Common myeloid progenitor, CD34-positive (primary cell): ENCODE measurements at regions not wholly inside any gene's neighbourhood (a gene's known extent, or its start where the extent isn't known, plus 50 kb on each side); places are given as distances from the start of the nearest gene placed in this dataset.
A peak's percentile ranks its signal among the peaks of the same experiment; 100 is the strongest.
"Not testable (repeated sequence)": the region's sequence is repeated elsewhere in the genome, so short reads cannot be mapped to it uniquely, and the experiment has no call there.

Source experiments
- CTCF ChIA-PET: fragments of 350-600 bp; sonication (Branson Sonifier 250); formaldehyde crosslinking; loops from one replicate; lab custom pipeline; 2021; ENCODE audit warnings: antibody characterized with exemption; lab: Charles Lee
- POLR2A ChIA-PET: fragments of 350-600 bp; sonication (Branson Sonifier 250); formaldehyde crosslinking; loops from one replicate; lab custom pipeline; 2021; ENCODE audit warnings: antibody characterized with exemption; lab: Charles Lee
- DNase-seq, 3 donors: peaks; one replicate each; pipeline versions ENCODE4 v3.0.0 to v3.0.0-alpha.2; 2013
- H3K27ac ChIP-seq, 2 experiments: 1 replicate in 1 of 2; 2 replicates in 1 of 2; pipeline ENCODE4 v1.7.0; 2013; ENCODE audit warnings: inconsistent platforms in 2 of 2, low read length in 2 of 2, mild to moderate bottlenecking in 2 of 2, low read depth in 1 of 2, moderate library complexity in 1 of 2; ENCODE audit not compliant: severe bottlenecking in 2 of 2, insufficient read depth in 1 of 2, poor library complexity in 1 of 2
- H3K27me3 ChIP-seq, 5 experiments: replicated peaks in 2 of 5; 1 replicate in 3 of 5; 2 replicates in 2 of 5; pipeline versions ENCODE4 v1.6.1 to v1.7.0; 2013; ENCODE audit warnings: low read length in 4 of 5, mild to moderate bottlenecking in 2 of 5, moderate library complexity in 2 of 5, inconsistent platforms in 1 of 5; ENCODE audit not compliant: insufficient read depth in 5 of 5, control insufficient read depth in 4 of 5
- H3K36me3 ChIP-seq, 4 experiments: 1 replicate in 2 of 4; 2 replicates in 2 of 4; pipeline versions ENCODE4 v1.6.1 to v1.7.0; 2013; ENCODE audit warnings: low read length in 3 of 4, control low read depth in 1 of 4, mild to moderate bottlenecking in 1 of 4; ENCODE audit not compliant: control insufficient read depth in 4 of 4, insufficient read depth in 4 of 4
- H3K4me1 ChIP-seq, 4 experiments: 1 replicate in 3 of 4; 2 replicates in 1 of 4; pipeline versions ENCODE4 v1.6.1 to v1.7.1; 2013; ENCODE audit warnings: low read length in 3 of 4, mild to moderate bottlenecking in 3 of 4, control low read depth in 1 of 4, inconsistent platforms in 1 of 4, moderate library complexity in 1 of 4; ENCODE audit not compliant: control insufficient read depth in 4 of 4, insufficient read depth in 4 of 4; ENCODE audit errors: control extremely low read depth in 1 of 4
- H3K4me3 ChIP-seq, 7 experiments: 1 replicate in 4 of 7; 2 replicates in 3 of 7; pipeline versions ENCODE4 v1.5.1 to v1.7.0; 2013; ENCODE audit warnings: mild to moderate bottlenecking in 7 of 7, low read length in 6 of 7, moderate library complexity in 6 of 7, inconsistent platforms in 2 of 7, low read depth in 2 of 7, control low read depth in 1 of 7; ENCODE audit not compliant: insufficient read depth in 4 of 7, control insufficient read depth in 1 of 7; ENCODE audit errors: extremely low read depth in 1 of 7
- H3K9me3 ChIP-seq, 5 experiments: 1 replicate in 4 of 5; 2 replicates in 1 of 5; pipeline versions ENCODE4 v1.6.1 to v1.7.1; 2013; ENCODE audit warnings: low read length in 4 of 5, mild to moderate bottlenecking in 2 of 5, inconsistent platforms in 1 of 5, low read depth in 1 of 5, moderate library complexity in 1 of 5; ENCODE audit not compliant: control insufficient read depth in 4 of 5, insufficient read depth in 2 of 5; ENCODE audit errors: control extremely low read depth in 1 of 5
- WGBS: methylation state at CpG from one replicate; pipeline ENCODE4 v1.1.5; 2013; ENCODE audit not compliant: insufficient coverage; 5-methylcytosine and 5-hydroxymethylcytosine counted together

GRCh38 chr6:81098109-81098814 lies 654.2 kb downstream of the TENT5A start:
- Histone ChIP-seq H3K4me3 (no peak overlapping the region), H3K36me3 (no peaks in the 10 kb centered on the region), H3K4me1 (no peaks in the 10 kb centered on the region), H3K27me3 (no peaks in the 10 kb centered on the region), H3K9me3 (peaks cover 0 to 10% (median 0%) of the 10 kb centered on the region in 5 experiments), H3K27ac (no peak overlapping the region)
- ChIA-PET CTCF (no interaction called here), POLR2A (no interaction called here)
- WGBS, result 97% methylated on average over 13 of the region's 20 CpGs
- no peak for DNase-seq

GRCh38 chr6:81096464-81096863 lies 656.0 kb downstream of the TENT5A start:
- WGBS, result 73% methylated on average over 5 of the region's 6 CpGs
- H3K27ac ChIP-seq, H3K4me1 ChIP-seq, CTCF ChIA-PET, DNase-seq, H3K36me3 ChIP-seq, H3K4me3 ChIP-seq, H3K9me3 ChIP-seq, POLR2A ChIA-PET, H3K27me3 ChIP-seq: not testable (repeated sequence)

- ChIA-PET CTCF (interaction anchor here (2.0 kb wide), 1 partner anchor 17 kb away, joined by 4 read pairs; no protein-coding TSS in a partner anchor), POLR2A (no interaction called here)
- WGBS, result 50% methylated on average over 2 of the region's 5 CpGs
- H3K4me1 ChIP-seq, result no peaks in the 10 kb centered on the region
- H3K27me3 ChIP-seq, result no peaks in the 10 kb centered on the region
- peaks cover 0 to 4% (median 0%) of the 10 kb centered on the region in 5 experiments for H3K9me3 ChIP-seq
- no peaks in the 10 kb centered on the region for H3K36me3 ChIP-seq
- peak; percentile 51 to 84 (median 64) for DNase-seq
- H3K4me3 ChIP-seq, result no peak overlapping the region
- H3K27ac ChIP-seq, result no peak overlapping the region
These were observed 659.4 kb downstream of the TENT5A start for GRCh38 chr6:81093051-81093450.

- H3K4me3 ChIP-seq, result no peak overlapping the region
- H3K27ac ChIP-seq, result no peak overlapping the region
- no peaks in the 10 kb centered on the region for H3K27me3 ChIP-seq
- H3K9me3 ChIP-seq, result no peaks in the 10 kb centered on the region
- POLR2A ChIA-PET, result no interaction called here
- 100% methylated on average over 1 of the region's 1 CpG for WGBS
- H3K36me3 ChIP-seq, result no peaks in the 10 kb centered on the region
- DNase-seq, result no peak
- H3K4me1 ChIP-seq, result no peaks in the 10 kb centered on the region
- CTCF ChIA-PET, result no interaction called here
These were observed 664.3 kb downstream of the TENT5A start for GRCh38 chr6:81088145-81088544.

- 83% methylated on average over 3 of the region's 3 CpGs for WGBS
- DNase-seq, result no peak
- H3K9me3 ChIP-seq, result no peaks in the 10 kb centered on the region
- ChIA-PET POLR2A (interaction anchor here (0.6 kb wide), 1 partner anchor 141 kb away, joined by 3 read pairs; no protein-coding TSS in a partner anchor), CTCF (no interaction called here)
- no peak overlapping the region for H3K4me3 ChIP-seq
- H3K4me1 ChIP-seq, result no peaks in the 10 kb centered on the region
- no peak overlapping the region for H3K27ac ChIP-seq
- no peaks in the 10 kb centered on the region for H3K27me3 ChIP-seq
- H3K36me3 ChIP-seq, result no peaks in the 10 kb centered on the region
These were observed 665.5 kb downstream of the TENT5A start for GRCh38 chr6:81086991-81087390.

GRCh38 chr6:81085431-81085790 lies 667.1 kb downstream of the TENT5A start:
- H3K36me3 ChIP-seq, result no peaks in the 10 kb centered on the region
- no peak overlapping the region for H3K27ac ChIP-seq
- no peaks in the 10 kb centered on the region for H3K9me3 ChIP-seq
- no peak overlapping the region for H3K4me3 ChIP-seq
- POLR2A ChIA-PET, result no interaction called here
- H3K27me3 ChIP-seq, result no peaks in the 10 kb centered on the region
- no peaks in the 10 kb centered on the region for H3K4me1 ChIP-seq
- CTCF ChIA-PET, result no interaction called here
- no peak for DNase-seq

GRCh38 chr6:81084776-81085430 lies 667.6 kb downstream of the TENT5A start:
- Histone ChIP-seq H3K36me3 (no peaks in the 10 kb centered on the region), H3K9me3 (no peaks in the 10 kb centered on the region), H3K27me3 (no peaks in the 10 kb centered on the region), H3K4me1 (no peaks in the 10 kb centered on the region), H3K4me3 (no peak overlapping the region), H3K27ac (no peak overlapping the region)
- ChIA-PET CTCF (no interaction called here), POLR2A (no interaction called here)
- WGBS, result 89% methylated on average over 1 of the region's 6 CpGs
- no peak for DNase-seq
